CD8-positive, alpha-beta memory T cell (primary cell): ENCODE measurements at regions not wholly inside any gene's neighbourhood (a gene's known extent, or its start where the extent isn't known, plus 50 kb on each side); places are given as distances from the start of the nearest gene placed in this dataset.
"Not testable (repeated sequence)": the region's sequence is repeated elsewhere in the genome, so short reads cannot be mapped to it uniquely, and the experiment has no call there.

ENCODE experiments used
- CTCF ChIA-PET: fragments of 350-600 bp; sonication (Branson Sonifier 250); formaldehyde crosslinking; loops from one replicate; lab custom pipeline; 2021; ENCODE audit warnings: antibody characterized with exemption; lab: Charles Lee
- POLR2A ChIA-PET: fragments of 350-600 bp; sonication (Branson Sonifier 250); formaldehyde crosslinking; loops from one replicate; lab custom pipeline; 2021; ENCODE audit warnings: antibody characterized with exemption; lab: Charles Lee
- DNase-seq, 5 donors: peaks; one replicate each; pipeline versions ENCODE4 v3.0.0 to v3.0.0-alpha.2; 2020 to 2022; ENCODE audit warnings: mixed read lengths in 1 of 5
- H3K27ac ChIP-seq: one replicate; pipeline ENCODE4 v1.7.0; 2013; ENCODE audit warnings: low read depth, mild to moderate bottlenecking, low read length, moderate library complexity
- H3K27me3 ChIP-seq: 2 replicates; pipeline ENCODE4 v1.7.0; 2013; ENCODE audit warnings: low read length, mild to moderate bottlenecking; ENCODE audit not compliant: insufficient read depth, poor library complexity, severe bottlenecking
- H3K36me3 ChIP-seq: 2 replicates; pipeline ENCODE4 v1.7.0; 2013; ENCODE audit warnings: mild to moderate bottlenecking, low read length, moderate library complexity; ENCODE audit not compliant: insufficient read depth
- H3K4me1 ChIP-seq: 2 replicates; pipeline ENCODE4 v1.7.0; 2013; ENCODE audit warnings: mild to moderate bottlenecking, low read length, moderate library complexity; ENCODE audit not compliant: insufficient read depth
- H3K4me3 ChIP-seq: 2 replicates; pipeline ENCODE4 v1.7.0; 2013; ENCODE audit warnings: mild to moderate bottlenecking, low read length
- H3K9me3 ChIP-seq: 2 replicates; pipeline ENCODE4 v1.7.0; 2013; ENCODE audit warnings: mild to moderate bottlenecking, low read length
- H3K27ac Mint-ChIP-seq, 8 donors: one replicate each; pipeline ENCODE4 v1.8.0; 2020 to 2021; ENCODE audit warnings: mixed read lengths in 8 of 8, mild to moderate bottlenecking in 6 of 8, inconsistent platforms in 3 of 8, moderate library complexity in 3 of 8
- H3K27me3 Mint-ChIP-seq, 2 donors: one replicate each; pipeline ENCODE4 v1.8.0; 2020 to 2021; ENCODE audit warnings: mixed read lengths in 2 of 2, mild to moderate bottlenecking in 1 of 2, moderate library complexity in 1 of 2
- H3K36me3 Mint-ChIP-seq, 3 donors: one replicate each; pipeline ENCODE4 v1.8.0; 2020 to 2021; ENCODE audit warnings: mixed read lengths in 3 of 3, inconsistent platforms in 1 of 3, mild to moderate bottlenecking in 1 of 3
- H3K4me1 Mint-ChIP-seq, 3 donors: one replicate each; pipeline ENCODE4 v1.8.0; 2020 to 2021; ENCODE audit warnings: mixed read lengths in 3 of 3, inconsistent platforms in 1 of 3, mild to moderate bottlenecking in 1 of 3
- H3K4me3 Mint-ChIP-seq, 7 donors: one replicate each; pipeline ENCODE4 v1.8.0; 2020 to 2021; ENCODE audit warnings: mixed read lengths in 7 of 7, mild to moderate bottlenecking in 6 of 7, moderate library complexity in 4 of 7, inconsistent platforms in 2 of 7
- H3K9me3 Mint-ChIP-seq, 5 donors: one replicate each; pipeline ENCODE4 v1.8.0; 2020 to 2022; ENCODE audit warnings: mixed read lengths in 5 of 5, mild to moderate bottlenecking in 3 of 5, moderate library complexity in 2 of 5, inconsistent platforms in 1 of 5

- peak overlapping the region in 6 of 7 donors; percentile 12 to 66 (median 33) for H3K4me3 Mint-ChIP-seq
- no peaks in the 10 kb centered on the region for H3K27me3 ChIP-seq
- H3K36me3 Mint-ChIP-seq, result no peaks in the 10 kb centered on the region
- H3K4me3 ChIP-seq, result no peak overlapping the region
- no peaks in the 10 kb centered on the region for H3K9me3 Mint-ChIP-seq
- peaks cover 18% of the 10 kb centered on the region for H3K4me1 ChIP-seq
- H3K9me3 ChIP-seq, result no peaks in the 10 kb centered on the region
- H3K27me3 Mint-ChIP-seq, result no peaks in the 10 kb centered on the region
- no peak for DNase-seq
- H3K4me1 Mint-ChIP-seq, result peaks cover 19 to 27% (median 24%) of the 10 kb centered on the region in 3 donors
- CTCF ChIA-PET, result no interaction called here
- POLR2A ChIA-PET, result no interaction called here
- H3K27ac ChIP-seq, result no peak overlapping the region
- H3K36me3 ChIP-seq, result no peaks in the 10 kb centered on the region
- H3K27ac Mint-ChIP-seq, result peak overlapping the region in 1 of 8 donors; percentile 54
These were observed 69.6 kb upstream of the CD28 start for GRCh38 chr2:203636588-203637470.

GRCh38 chr2:203637471-203638167 lies 68.8 kb upstream of the CD28 start:
- peaks cover 18% of the 10 kb centered on the region for H3K4me1 ChIP-seq
- Mint-ChIP-seq H3K9me3 (no peaks in the 10 kb centered on the region), H3K27me3 (no peaks in the 10 kb centered on the region), H3K4me1 (peaks cover 19 to 27% (median 24%) of the 10 kb centered on the region in 3 donors), H3K36me3 (no peaks in the 10 kb centered on the region), H3K27ac (peak overlapping the region in 6 of 8 donors; percentile 3 to 61 (median 17)), H3K4me3 (peak overlapping the region in 6 of 7 donors; percentile 12 to 66 (median 45))
- no peak overlapping the region for H3K27ac ChIP-seq
- H3K27me3 ChIP-seq, result no peaks in the 10 kb centered on the region
- no peak for DNase-seq
- no peak overlapping the region for H3K4me3 ChIP-seq
- CTCF ChIA-PET, result no interaction called here
- no peaks in the 10 kb centered on the region for H3K9me3 ChIP-seq
- POLR2A ChIA-PET, result interaction anchor here (0.5 kb wide), 1 partner anchor 26 kb away, joined by 3 read pairs; no protein-coding TSS in a partner anchor
- H3K36me3 ChIP-seq, result no peaks in the 10 kb centered on the region

GRCh38 chr2:203641865-203642264 lies 64.6 kb upstream of the CD28 start:
- H3K4me3 ChIP-seq, H3K27ac ChIP-seq, POLR2A ChIA-PET, H3K27ac Mint-ChIP-seq, DNase-seq, H3K9me3 ChIP-seq, H3K27me3 Mint-ChIP-seq, H3K27me3 ChIP-seq, H3K4me3 Mint-ChIP-seq, H3K9me3 Mint-ChIP-seq, H3K36me3 ChIP-seq, H3K36me3 Mint-ChIP-seq: not testable (repeated sequence)
- peaks cover 15% of the 10 kb centered on the region for H3K4me1 ChIP-seq
- CTCF ChIA-PET, result interaction anchor here (1.1 kb wide), 1 partner anchor 12 kb away, joined by 3 read pairs; no protein-coding TSS in a partner anchor
- peaks cover 15 to 22% (median 20%) of the 10 kb centered on the region in 3 donors for H3K4me1 Mint-ChIP-seq

- DNase-seq, H3K36me3 Mint-ChIP-seq, H3K4me3 Mint-ChIP-seq, H3K9me3 ChIP-seq, CTCF ChIA-PET, H3K27ac Mint-ChIP-seq, POLR2A ChIA-PET, H3K27me3 ChIP-seq, H3K4me1 ChIP-seq, H3K4me3 ChIP-seq, H3K27me3 Mint-ChIP-seq, H3K27ac ChIP-seq, H3K9me3 Mint-ChIP-seq, H3K36me3 ChIP-seq: not testable (repeated sequence)
- peaks cover 5 to 13% (median 11%) of the 10 kb centered on the region in 3 donors for H3K4me1 Mint-ChIP-seq
These were observed 63.6 kb upstream of the CD28 start for GRCh38 chr2:203642841-203643240.

- peaks cover 0 to 6% (median 6%) of the 10 kb centered on the region in 3 donors for H3K4me1 Mint-ChIP-seq
These were observed 60.6 kb upstream of the CD28 start for GRCh38 chr2:203645831-203646230.

GRCh38 chr2:203646266-203646864 lies 60.1 kb upstream of the CD28 start:
- H3K27ac Mint-ChIP-seq, result peak overlapping the region in 2 of 8 donors; percentile 42 to 82

More at GRCh38 chr2:203645831-203646230, 60.6 kb upstream of the CD28 start:
- Mint-ChIP-seq H3K4me3 (no peak overlapping the region), H3K9me3 (no peaks in the 10 kb centered on the region), H3K36me3 (no peaks in the 10 kb centered on the region), H3K27me3 (no peaks in the 10 kb centered on the region), H3K27ac (no peak overlapping the region)
- Histone ChIP-seq H3K4me1 (no peaks in the 10 kb centered on the region), H3K27ac (no peak overlapping the region), H3K9me3 (no peaks in the 10 kb centered on the region), H3K36me3 (no peaks in the 10 kb centered on the region), H3K27me3 (no peaks in the 10 kb centered on the region), H3K4me3 (no peak overlapping the region)
- ChIA-PET POLR2A (no interaction called here), CTCF (no interaction called here)
- no peak for DNase-seq

GRCh38 chr2:203646961-203647360 lies 59.5 kb upstream of the CD28 start:
- Histone ChIP-seq H3K27ac (no peak overlapping the region), H3K36me3 (no peaks in the 10 kb centered on the region), H3K4me1 (no peaks in the 10 kb centered on the region), H3K9me3 (no peaks in the 10 kb centered on the region), H3K27me3 (no peaks in the 10 kb centered on the region), H3K4me3 (no peak overlapping the region)
- no peak for DNase-seq
- POLR2A ChIA-PET, result no interaction called here
- Mint-ChIP-seq H3K36me3 (no peaks in the 10 kb centered on the region), H3K4me3 (peak overlapping the region in 1 of 7 donors; percentile 28), H3K27me3 (no peaks in the 10 kb centered on the region), H3K9me3 (no peaks in the 10 kb centered on the region), H3K4me1 (peaks cover 4 to 11% (median 7%) of the 10 kb centered on the region in 3 donors), H3K27ac (peak overlapping the region in 2 of 8 donors; percentile 42 to 82)
- CTCF ChIA-PET, result interaction anchor here (1.4 kb wide), 1 partner anchor 168 kb away, joined by 4 read pairs; no protein-coding TSS in a partner anchor

More at GRCh38 chr2:203646266-203646864, 60.1 kb upstream of the CD28 start:
- Histone ChIP-seq H3K27me3 (no peaks in the 10 kb centered on the region), H3K27ac (no peak overlapping the region), H3K36me3 (no peaks in the 10 kb centered on the region), H3K4me1 (no peaks in the 10 kb centered on the region), H3K4me3 (no peak overlapping the region), H3K9me3 (no peaks in the 10 kb centered on the region)
- H3K27me3 Mint-ChIP-seq, result no peaks in the 10 kb centered on the region
- H3K36me3 Mint-ChIP-seq, result no peaks in the 10 kb centered on the region
- H3K9me3 Mint-ChIP-seq, result no peaks in the 10 kb centered on the region
- no peak for DNase-seq
- CTCF ChIA-PET, result interaction anchor here (1.4 kb wide), 1 partner anchor 169 kb away, joined by 4 read pairs; no protein-coding TSS in a partner anchor
- H3K4me1 Mint-ChIP-seq, result peaks cover 4 to 8% (median 5%) of the 10 kb centered on the region in 3 donors
- POLR2A ChIA-PET, result no interaction called here
- H3K4me3 Mint-ChIP-seq, result no peak overlapping the region
